HepG2 (cell line): ENCODE measurements at regions not wholly inside any gene's neighbourhood (a gene's known extent, or its start where the extent isn't known, plus 50 kb on each side); places are given as distances from the start of the nearest gene placed in this dataset.

Experiments
- ATAC-seq: fragments of 200-7000 bp; cut with Tn5 transposase; 3 replicates; pipeline ENCODE4 v1.9.1; 2020; ENCODE audit warnings: mild to moderate bottlenecking, moderate library complexity
- BruUV-seq: library from RNA; stranded (reverse); fragments of 400-500 nt; replicated peaks from 2 replicates; lab custom pipeline; 2021; lab: Mats Ljungman, UMichigan
- CTCF ChIA-PET: fragments of 300-600 bp; formaldehyde crosslinking; extraction: SDS; loops from one replicate; lab custom pipeline; 2021; ENCODE audit warnings: low total read pairs, inconsistent platforms, low intra/inter-chr PET ratio; lab: Yijun Ruan, JAX
- POLR2A ChIA-PET: fragments of 350-600 bp; sonication (Branson Sonifier 250); formaldehyde crosslinking; loops from one replicate; lab custom pipeline; 2020; ENCODE audit warnings: antibody characterized with exemption, inconsistent platforms; lab: Yijun Ruan, JAX
- DNase-seq: peaks from one replicate; pipeline ENCODE4 v3.0.0-alpha.2; 2015; ENCODE audit warnings: low spot score
- FAIRE-seq: peaks from 3 replicates; lab custom pipeline; 2011; peaks lifted over from hg19 to GRCh38; lab: Jason Lieb, UNC
- H2AFZ ChIP-seq: one replicate; pipeline ENCODE4 v1.6.1; 2011; ENCODE audit warnings: low read length, inconsistent platforms
- H3K27ac ChIP-seq: fragments of 300-600 bp; 3 replicates; pipeline ENCODE4 v1.8.0; 2011; ENCODE audit warnings: mixed run types, mild to moderate bottlenecking, mixed read lengths, low read length, inconsistent platforms; ENCODE audit not compliant: insufficient read depth; ENCODE audit errors: extremely low read length
- H3K27me3 ChIP-seq, 2 experiments: fragments of 200-600 bp in 1 of 2; 2 replicates in 1 of 2; 3 replicates in 1 of 2; pipeline versions ENCODE4 v1.6.0 to v1.8.0; 2011; ENCODE audit warnings: low read length in 2 of 2, mild to moderate bottlenecking in 2 of 2, moderate library complexity in 2 of 2, inconsistent platforms in 1 of 2; ENCODE audit not compliant: insufficient read depth in 2 of 2, control insufficient read depth in 1 of 2
- H3K36me3 ChIP-seq, 2 experiments: fragments of 200-600 bp in 1 of 2; replicated peaks in 1 of 2; 2 replicates in 1 of 2; 3 replicates in 1 of 2; pipeline versions ENCODE4 v1.5.1 to v1.8.0; 2011; ENCODE audit warnings: low read length in 2 of 2, inconsistent platforms in 1 of 2; ENCODE audit not compliant: insufficient read depth in 2 of 2, control insufficient read depth in 1 of 2
- H3K4me1 ChIP-seq: 2 replicates; pipeline ENCODE4 v1.5.1; 2012; ENCODE audit warnings: low read length, inconsistent platforms; ENCODE audit not compliant: insufficient read depth
- H3K4me2 ChIP-seq: 2 replicates; pipeline ENCODE4 v1.6.0; 2011; ENCODE audit warnings: low read depth, low read length, inconsistent platforms
- H3K4me3 ChIP-seq, 3 experiments: fragments of 200-600 bp in 1 of 3; sonication (generic), shearing (Covaris generic) in 1 of 3; replicated peaks in 1 of 3; 2 replicates each; pipeline ENCODE4 v1.5.1; 2011 to 2016; ENCODE audit warnings: low read length in 3 of 3, inconsistent platforms in 2 of 3, low read depth in 2 of 3, mild to moderate bottlenecking in 2 of 3, control low read depth in 1 of 3, mixed read lengths in 1 of 3; ENCODE audit not compliant: insufficient read depth in 1 of 3
- H3K79me2 ChIP-seq: one replicate; pipeline ENCODE4 v1.6.1; 2011; ENCODE audit warnings: low read length, inconsistent platforms; ENCODE audit not compliant: insufficient read depth
- H3K9ac ChIP-seq: 2 replicates; pipeline ENCODE4 v1.6.0; 2011; ENCODE audit warnings: mild to moderate bottlenecking, low read depth, low read length, inconsistent platforms; ENCODE audit not compliant: insufficient read depth
- H3K9me3 ChIP-seq: 2 replicates; pipeline ENCODE4 v1.5.1; 2012; ENCODE audit warnings: mild to moderate bottlenecking, low read length
- H4K20me1 ChIP-seq: 2 replicates; pipeline ENCODE4 v1.6.0; 2011; ENCODE audit warnings: inconsistent platforms, mild to moderate bottlenecking, low read length, moderate library complexity; ENCODE audit not compliant: insufficient read depth
- AGO1 ChIP-seq: fragments of 200-400 bp; formaldehyde crosslinking; IDR thresholded peaks from 2 replicates; pipeline ENCODE4 v1.6.1; 2017; ENCODE audit warnings: mild to moderate bottlenecking, low read depth, low read length, moderate library complexity; ENCODE audit not compliant: poor library complexity, severe bottlenecking
- ATF2 ChIP-seq: sonication (generic); formaldehyde crosslinking; IDR thresholded peaks from 2 replicates; pipeline ENCODE4 v1.4.0; 2020; ENCODE audit warnings: missing genetic modification reagents
- ATRX ChIP-seq: sonication (generic); formaldehyde crosslinking; IDR thresholded peaks from 2 replicates; pipeline ENCODE4 v1.4.0; 2020; ENCODE audit warnings: missing genetic modification reagents, borderline replicate concordance
- CREBL2 ChIP-seq: sonication (generic); formaldehyde crosslinking; IDR thresholded peaks from 2 replicates; pipeline ENCODE4 v1.8.1; 2023; ENCODE audit warnings: missing genetic modification reagents, mild to moderate bottlenecking, borderline replicate concordance
- GPN1 ChIP-seq: sonication (generic); formaldehyde crosslinking; IDR thresholded peaks from 2 replicates; pipeline ENCODE4 v1.5.1; 2020; ENCODE audit warnings: missing genetic modification reagents, borderline replicate concordance
- HCFC1 ChIP-seq: fragments of 150-350 bp; IDR thresholded peaks from 2 replicates; pipeline ENCODE4 v1.6.1; 2014; ENCODE audit warnings: low read depth, low read length
- MLX ChIP-seq: IDR thresholded peaks from 2 replicates; pipeline ENCODE4 v1.6.1; 2016
- NFIC ChIP-seq: IDR thresholded peaks from 2 replicates; pipeline ENCODE4 v1.6.1; 2012; ENCODE audit warnings: mild to moderate bottlenecking, low read length, inconsistent platforms
- PHF8 ChIP-seq: sonication (generic); formaldehyde crosslinking; IDR thresholded peaks from 2 replicates; pipeline ENCODE4 v1.5.0; 2020; ENCODE audit warnings: missing genetic modification reagents
- SRSF9 ChIP-seq: fragments of 200-400 bp; formaldehyde crosslinking; IDR thresholded peaks from 2 replicates; pipeline ENCODE4 v1.6.1; 2018; ENCODE audit warnings: borderline replicate concordance, mild to moderate bottlenecking, low read depth, low read length; ENCODE audit not compliant: insufficient read depth, poor library complexity, severe bottlenecking
- TEF ChIP-seq: sonication (generic); formaldehyde crosslinking; IDR thresholded peaks from 2 replicates; pipeline ENCODE4 v1.5.0; 2020; ENCODE audit warnings: missing genetic modification reagents
- XRCC5 ChIP-seq: fragments of 200-400 bp; formaldehyde crosslinking; optimal IDR thresholded peaks from 2 replicates; pipeline ENCODE3; 2017; ENCODE audit warnings: mild to moderate bottlenecking, low read length
- ZNF180 ChIP-seq: sonication (generic); formaldehyde crosslinking; IDR thresholded peaks from 2 replicates; pipeline ENCODE4 v1.4.0; 2020; ENCODE audit warnings: low read depth, missing genetic modification reagents, borderline replicate concordance
- ZNF251 ChIP-seq: sonication (generic); formaldehyde crosslinking; IDR thresholded peaks from 2 replicates; pipeline ENCODE4 v1.9.0; 2021; ENCODE audit warnings: mild to moderate bottlenecking, missing genetic modification reagents
- ZSCAN12 ChIP-seq: sonication (generic); formaldehyde crosslinking; IDR thresholded peaks from 2 replicates; pipeline ENCODE4 v1.9.0; 2021; ENCODE audit warnings: mild to moderate bottlenecking, missing genetic modification reagents
- WGBS: methylation state at CpG from one replicate; pipeline ENCODE4 v1.1.6; 2017; ENCODE audit warnings: low lambda C conversion rate; 5-methylcytosine and 5-hydroxymethylcytosine counted together
- in situ Hi-C: cut with HindIII; loops from 2 replicates; pipeline ENCODE4 v1.10.0; 2017; ENCODE audit warnings: low pct_unique_long_range_greater_than_20kb; ENCODE audit not compliant: extremely low pct_ligation_motif_present
- intact Hi-C: fragments of 100-400 bp; cut with micrococcal nuclease; formaldehyde crosslinking; loops from one replicate; pipeline ENCODE4 v1.10.0; 2022; ENCODE audit not compliant: unreplicated experiment
- TF ChIP-seq, protein P1 (sequence below): IDR thresholded peaks from 2 replicates; pipeline ENCODE4 v1.6.1; 2012; ENCODE audit warnings: low read length, improper control_type of control experiment

GRCh38 chr2:151097128-151097527 is 164.5 kb downstream of the RBM43 start (continued):
- TF ChIP-seq GPN1 (CRISPR knock-in tag), result no peak
- no peak for TF ChIP-seq NFIC
- TF ChIP-seq ZNF251 (CRISPR knock-in tag), result no peak
- TF ChIP-seq HCFC1, result no peak
- no peak for TF ChIP-seq TEF (CRISPR knock-in tag)
- TF ChIP-seq ZSCAN12 (CRISPR knock-in tag), result no peak
- TF ChIP-seq SRSF9, result no peak
- no peak for TF ChIP-seq MLX (CRISPR knock-in tag)
- TF ChIP-seq ZNF180, result no peak

- Histone ChIP-seq H3K4me2 (no peak overlapping the region), H3K4me1 (no peaks in the 10 kb centered on the region), H3K79me2 (no peaks in the 10 kb centered on the region), H3K27ac (no peak overlapping the region), H3K4me3 (no peak overlapping the region), H3K9ac (no peak overlapping the region)
- ATAC-seq (no peak), FAIRE-seq (no peak)
- 19% methylated on average over 3 of the region's 3 CpGs for WGBS
- BruUV-seq, result no TSS peak
- POLR2A ChIA-PET, result no interaction called here
- intact Hi-C loops, result no loop called here
- TF ChIP-seq AGO1, result no peak
- no peak for TF ChIP-seq CREBL2 (CRISPR knock-in tag)
- TF ChIP-seq, protein P1, sequence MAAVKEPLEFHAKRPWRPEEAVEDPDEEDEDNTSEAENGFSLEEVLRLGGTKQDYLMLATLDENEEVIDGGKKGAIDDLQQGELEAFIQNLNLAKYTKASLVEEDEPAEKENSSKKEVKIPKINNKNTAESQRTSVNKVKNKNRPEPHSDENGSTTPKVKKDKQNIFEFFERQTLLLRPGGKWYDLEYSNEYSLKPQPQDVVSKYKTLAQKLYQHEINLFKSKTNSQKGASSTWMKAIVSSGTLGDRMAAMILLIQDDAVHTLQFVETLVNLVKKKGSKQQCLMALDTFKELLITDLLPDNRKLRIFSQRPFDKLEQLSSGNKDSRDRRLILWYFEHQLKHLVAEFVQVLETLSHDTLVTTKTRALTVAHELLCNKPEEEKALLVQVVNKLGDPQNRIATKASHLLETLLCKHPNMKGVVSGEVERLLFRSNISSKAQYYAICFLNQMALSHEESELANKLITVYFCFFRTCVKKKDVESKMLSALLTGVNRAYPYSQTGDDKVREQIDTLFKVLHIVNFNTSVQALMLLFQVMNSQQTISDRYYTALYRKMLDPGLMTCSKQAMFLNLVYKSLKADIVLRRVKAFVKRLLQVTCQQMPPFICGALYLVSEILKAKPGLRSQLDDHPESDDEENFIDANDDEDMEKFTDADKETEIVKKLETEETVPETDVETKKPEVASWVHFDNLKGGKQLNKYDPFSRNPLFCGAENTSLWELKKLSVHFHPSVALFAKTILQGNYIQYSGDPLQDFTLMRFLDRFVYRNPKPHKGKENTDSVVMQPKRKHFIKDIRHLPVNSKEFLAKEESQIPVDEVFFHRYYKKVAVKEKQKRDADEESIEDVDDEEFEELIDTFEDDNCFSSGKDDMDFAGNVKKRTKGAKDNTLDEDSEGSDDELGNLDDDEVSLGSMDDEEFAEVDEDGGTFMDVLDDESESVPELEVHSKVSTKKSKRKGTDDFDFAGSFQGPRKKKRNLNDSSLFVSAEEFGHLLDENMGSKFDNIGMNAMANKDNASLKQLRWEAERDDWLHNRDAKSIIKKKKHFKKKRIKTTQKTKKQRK, result no peak
- no peak for TF ChIP-seq ATF2
- no peak for TF ChIP-seq PHF8 (CRISPR knock-in tag)
- TF ChIP-seq XRCC5, result no peak
- no peak for TF ChIP-seq ATRX (CRISPR knock-in tag)
- TF ChIP-seq, all 625 proteins: peak for 0
- no peak for DNase-seq
- peaks cover 0 to 3% of the 10 kb centered on the region in 2 experiments; a peak in 1 of 5 replicates for H3K27me3 ChIP-seq
- no peaks in the 10 kb centered on the region for H4K20me1 ChIP-seq
- no peaks in the 10 kb centered on the region for H3K36me3 ChIP-seq
- H3K9me3 ChIP-seq, result no peaks in the 10 kb centered on the region
- no peak overlapping the region for H2AFZ ChIP-seq
- CTCF ChIA-PET, result no interaction called here
- in situ Hi-C loops, result no loop called here
Measured at GRCh38 chr2:151096235-151096634, 165.4 kb downstream of the RBM43 start.
